T-cell (primary cell): ENCODE measurements at regions not wholly inside any gene's neighbourhood (a gene's known extent, or its start where the extent isn't known, plus 50 kb on each side); places are given as distances from the start of the nearest gene placed in this dataset.
A peak's percentile ranks its signal among the peaks of the same experiment; 100 is the strongest.

Experiments
- ATAC-seq, 4 experiments: fragments of 200-7000 bp in 3 of 4; fragments of 150-1000 bp in 1 of 4; cut with Tn5 transposase; replicated peaks in 1 of 4; 1 replicate in 3 of 4; 2 replicates in 1 of 4; pipeline ENCODE4 v1.10.0; 2021; ENCODE audit warnings: moderate library complexity in 3 of 4, mild to moderate bottlenecking in 2 of 4, moderate number of reproducible peaks in 1 of 4
- CTCF ChIA-PET, 2 donors: fragments of 300-600 bp; sonication (Branson Sonifier 250); formaldehyde crosslinking; loops; one replicate each; lab custom pipeline; 2022; ENCODE audit warnings: antibody characterized with exemption in 2 of 2; lab: Charles Lee
- POLR2A ChIA-PET, 2 donors: fragments of 300-600 bp; sonication (Branson Sonifier 250); formaldehyde crosslinking; loops; one replicate each; lab custom pipeline; 2022; ENCODE audit warnings: antibody characterized with exemption in 2 of 2; lab: Charles Lee
- DNase-seq, 35 experiments: peaks; one replicate each; pipeline versions ENCODE4 v3.0.0 to v3.0.0-alpha.2; 2013 to 2023
- H3K27ac ChIP-seq: one replicate; pipeline ENCODE4 v1.5.1; 2013; ENCODE audit warnings: low read length
- H3K27me3 ChIP-seq, 2 experiments: replicated peaks in 1 of 2; 1 replicate in 1 of 2; 2 replicates in 1 of 2; pipeline versions ENCODE4 v1.6.1 to v1.7.0; 2013; ENCODE audit warnings: low read length in 1 of 2, mixed read lengths in 1 of 2; ENCODE audit not compliant: control insufficient read depth in 2 of 2, insufficient read depth in 2 of 2; ENCODE audit errors: extremely low read depth in 1 of 2
- H3K36me3 ChIP-seq, 2 donors: 1 replicate in 1 of 2; 2 replicates in 1 of 2; pipeline versions ENCODE4 v1.6.1 to v1.7.0; 2013; ENCODE audit warnings: low read length in 1 of 2; ENCODE audit not compliant: control insufficient read depth in 2 of 2, insufficient read depth in 1 of 2; ENCODE audit errors: extremely low read depth in 1 of 2
- H3K4me1 ChIP-seq, 2 experiments: 1 replicate in 1 of 2; 2 replicates in 1 of 2; pipeline versions ENCODE4 v1.6.1 to v1.7.0; 2013; ENCODE audit warnings: low read length in 2 of 2, mixed read lengths in 1 of 2; ENCODE audit not compliant: insufficient read depth in 2 of 2, control insufficient read depth in 1 of 2; ENCODE audit errors: extremely low read depth in 1 of 2
- H3K4me3 ChIP-seq, 2 donors: 1 replicate in 1 of 2; 2 replicates in 1 of 2; pipeline versions ENCODE4 v1.5.1 to v1.7.0; 2013; ENCODE audit warnings: mild to moderate bottlenecking in 2 of 2, low read length in 1 of 2, moderate library complexity in 1 of 2; ENCODE audit not compliant: control insufficient read depth in 1 of 2; ENCODE audit errors: extremely low read depth in 1 of 2
- H3K9me3 ChIP-seq: 2 replicates; pipeline ENCODE4 v1.7.0; 2013
- H3K27ac Mint-ChIP-seq, 2 donors: one replicate each; pipeline ENCODE4 v1.8.0; 2020 to 2021; ENCODE audit warnings: mild to moderate bottlenecking in 2 of 2, mixed read lengths in 2 of 2
- H3K27me3 Mint-ChIP-seq, 2 donors: one replicate each; pipeline ENCODE4 v1.8.0; 2021 to 2022; ENCODE audit warnings: mixed read lengths in 2 of 2
- H3K36me3 Mint-ChIP-seq: one replicate; pipeline ENCODE4 v1.8.0; 2021; ENCODE audit warnings: mixed read lengths
- H3K4me1 Mint-ChIP-seq, 3 donors: one replicate each; pipeline ENCODE4 v1.8.0; 2020 to 2022; ENCODE audit warnings: mixed read lengths in 3 of 3, mild to moderate bottlenecking in 1 of 3
- H3K4me3 Mint-ChIP-seq, 3 donors: one replicate each; pipeline ENCODE4 v1.8.0; 2020 to 2022; ENCODE audit warnings: mild to moderate bottlenecking in 3 of 3, mixed read lengths in 3 of 3, moderate library complexity in 3 of 3
- H3K9me3 Mint-ChIP-seq, 3 donors: one replicate each; pipeline ENCODE4 v1.8.0; 2020 to 2022; ENCODE audit warnings: mixed read lengths in 3 of 3
- WGBS: methylation state at CpG from one replicate; pipeline ENCODE4 v1.1.5; 2013; ENCODE audit warnings: missing lambda C conversion rate; ENCODE audit not compliant: insufficient coverage; 5-methylcytosine and 5-hydroxymethylcytosine counted together

GRCh38 chrX:44439242-44439794, 95.8 kb upstream of the EFHC2 start:
- no peak for DNase-seq
- CTCF ChIA-PET, result no interaction called here
- no peaks in the 10 kb centered on the region for H3K9me3 ChIP-seq
- no peak overlapping the region for H3K27ac ChIP-seq
- Mint-ChIP-seq H3K36me3 (no peaks in the 10 kb centered on the region), H3K9me3 (peaks cover 0 to 10% (median 0%) of the 10 kb centered on the region in 3 donors), H3K27ac (no peak overlapping the region), H3K4me1 (no peaks in the 10 kb centered on the region), H3K27me3 (peaks cover 0 to 13% of the 10 kb centered on the region in 2 donors), H3K4me3 (no peak overlapping the region)
- POLR2A ChIA-PET, result no interaction called here
- H3K4me3 ChIP-seq, result no peak overlapping the region
- no peaks in the 10 kb centered on the region for H3K4me1 ChIP-seq
- H3K36me3 ChIP-seq, result no peaks in the 10 kb centered on the region
- no CpG with 5 or more reads among the region's 2 CpGs for WGBS
- no peak for ATAC-seq
- H3K27me3 ChIP-seq, result no peaks in the 10 kb centered on the region

GRCh38 chrX:44435047-44435446, 91.6 kb upstream of the EFHC2 start:
- Histone ChIP-seq H3K27ac (no peak overlapping the region), H3K36me3 (no peaks in the 10 kb centered on the region), H3K4me3 (no peak overlapping the region), H3K4me1 (no peaks in the 10 kb centered on the region), H3K27me3 (no peaks in the 10 kb centered on the region), H3K9me3 (no peaks in the 10 kb centered on the region)
- Mint-ChIP-seq H3K27me3 (peaks cover 0 to 19% of the 10 kb centered on the region in 2 donors), H3K36me3 (no peaks in the 10 kb centered on the region), H3K27ac (no peak overlapping the region), H3K9me3 (peaks cover 0 to 10% (median 0%) of the 10 kb centered on the region in 3 donors), H3K4me3 (no peak overlapping the region), H3K4me1 (no peaks in the 10 kb centered on the region)
- POLR2A ChIA-PET, result no interaction called here
- DNase-seq, result no peak
- no peak for ATAC-seq
- CTCF ChIA-PET, result no interaction called here

GRCh38 chrX:44433556-44433955, 90.1 kb upstream of the EFHC2 start:
- no CpG with 5 or more reads among the region's 3 CpGs for WGBS
- POLR2A ChIA-PET, result no interaction called here
- no peak overlapping the region for H3K27ac Mint-ChIP-seq
- H3K36me3 Mint-ChIP-seq, result no peaks in the 10 kb centered on the region
- no peaks in the 10 kb centered on the region for H3K4me1 Mint-ChIP-seq
- Histone ChIP-seq H3K27me3 (no peaks in the 10 kb centered on the region), H3K36me3 (no peaks in the 10 kb centered on the region), H3K27ac (no peak overlapping the region), H3K4me3 (no peak overlapping the region), H3K9me3 (no peaks in the 10 kb centered on the region), H3K4me1 (no peaks in the 10 kb centered on the region)
- no peak for DNase-seq
- no peak overlapping the region for H3K4me3 Mint-ChIP-seq
- H3K27me3 Mint-ChIP-seq, result peaks cover 0 to 16% of the 10 kb centered on the region in 2 donors
- CTCF ChIA-PET, result interaction anchor here in 1 of 2 donors (0.5 kb wide), 1 partner anchor 224 kb away, joined by 3 read pairs; no protein-coding TSS in a partner anchor
- peaks cover 0 to 10% (median 0%) of the 10 kb centered on the region in 3 donors for H3K9me3 Mint-ChIP-seq
- no peak for ATAC-seq

GRCh38 chrX:44432641-44433040, 89.2 kb upstream of the EFHC2 start:
- CTCF ChIA-PET, result no interaction called here
- H3K36me3 ChIP-seq, result no peaks in the 10 kb centered on the region
- ATAC-seq (no peak), DNase-seq (peak in 1 of 35 experiments; percentile 48)
- no peaks in the 10 kb centered on the region for H3K9me3 ChIP-seq
- H3K4me3 ChIP-seq, result no peak overlapping the region
- H3K4me1 Mint-ChIP-seq, result no peaks in the 10 kb centered on the region
- POLR2A ChIA-PET, result no interaction called here
- H3K4me3 Mint-ChIP-seq, result no peak overlapping the region
- H3K27me3 ChIP-seq, result no peaks in the 10 kb centered on the region
- no peak overlapping the region for H3K27ac ChIP-seq
- H3K36me3 Mint-ChIP-seq, result no peaks in the 10 kb centered on the region
- peaks cover 0 to 10% (median 0%) of the 10 kb centered on the region in 3 donors for H3K9me3 Mint-ChIP-seq
- H3K4me1 ChIP-seq, result no peaks in the 10 kb centered on the region
- H3K27ac Mint-ChIP-seq, result no peak overlapping the region
- peaks cover 0 to 20% of the 10 kb centered on the region in 2 donors for H3K27me3 Mint-ChIP-seq

- POLR2A ChIA-PET, result no interaction called here
- DNase-seq (no peak), ATAC-seq (no peak)
- H3K4me1 ChIP-seq, result no peaks in the 10 kb centered on the region
- H3K36me3 Mint-ChIP-seq, result no peaks in the 10 kb centered on the region
- H3K9me3 ChIP-seq, result no peaks in the 10 kb centered on the region
- no peaks in the 10 kb centered on the region for H3K9me3 Mint-ChIP-seq
- no peaks in the 10 kb centered on the region for H3K27me3 ChIP-seq
- no peaks in the 10 kb centered on the region for H3K4me1 Mint-ChIP-seq
- H3K4me3 Mint-ChIP-seq, result no peak overlapping the region
- no peaks in the 10 kb centered on the region for H3K36me3 ChIP-seq
- H3K4me3 ChIP-seq, result no peak overlapping the region
- CTCF ChIA-PET, result no interaction called here
- no peak overlapping the region for H3K27ac ChIP-seq
- peaks cover 0 to 10% of the 10 kb centered on the region in 2 donors for H3K27me3 Mint-ChIP-seq
- H3K27ac Mint-ChIP-seq, result no peak overlapping the region
Measured at GRCh38 chrX:44431194-44431593, 87.7 kb upstream of the EFHC2 start.

GRCh38 chrX:44428989-44429627, 85.6 kb upstream of the EFHC2 start:
- H3K4me3 ChIP-seq, result no peak overlapping the region
- 89% methylated on average over 3 of the region's 4 CpGs for WGBS
- H3K9me3 Mint-ChIP-seq, result no peaks in the 10 kb centered on the region
- no peaks in the 10 kb centered on the region for H3K9me3 ChIP-seq
- no peak overlapping the region for H3K27ac ChIP-seq
- ATAC-seq, result no peak
- no peak for DNase-seq
- ChIA-PET CTCF (no interaction called here), POLR2A (no interaction called here)
- no peaks in the 10 kb centered on the region for H3K4me1 ChIP-seq
- H3K27me3 Mint-ChIP-seq, result peaks cover 0 to 10% of the 10 kb centered on the region in 2 donors
- no peaks in the 10 kb centered on the region for H3K36me3 Mint-ChIP-seq
- no peaks in the 10 kb centered on the region for H3K36me3 ChIP-seq
- H3K27me3 ChIP-seq, result no peaks in the 10 kb centered on the region
- no peak overlapping the region for H3K27ac Mint-ChIP-seq
- no peak overlapping the region for H3K4me3 Mint-ChIP-seq
- H3K4me1 Mint-ChIP-seq, result no peaks in the 10 kb centered on the region
